RPMI7951 (cell line): ENCODE measurements at regions not wholly inside any gene's neighbourhood (a gene's known extent, or its start where the extent isn't known, plus 50 kb on each side); places are given as distances from the start of the nearest gene placed in this dataset.

Source experiments
- DNase-seq: peaks from one replicate; pipeline ENCODE4 v3.0.0-alpha.2; 2012; ENCODE audit warnings: low read depth

DNA sequence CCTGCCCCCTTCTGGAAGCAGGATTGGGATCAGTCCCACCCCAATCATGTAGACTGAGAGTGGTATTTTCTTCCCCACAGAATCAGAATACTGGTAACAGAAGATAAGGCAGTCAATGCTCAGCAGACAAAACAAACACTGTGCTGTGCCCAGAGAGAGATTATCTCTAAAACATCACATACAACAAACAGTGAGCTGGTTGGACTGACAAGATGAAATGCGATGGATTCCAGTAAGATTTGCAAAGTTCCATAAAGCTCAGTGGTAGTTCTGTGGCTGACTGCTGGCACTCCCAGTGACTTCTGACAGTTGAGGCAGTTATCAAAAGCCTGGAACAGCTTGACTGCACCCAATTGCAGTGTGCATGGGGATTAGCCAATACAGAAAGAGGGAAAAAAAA lies 311.5 kb upstream of the MGAT5 start:
- no peak for DNase-seq

DNA sequence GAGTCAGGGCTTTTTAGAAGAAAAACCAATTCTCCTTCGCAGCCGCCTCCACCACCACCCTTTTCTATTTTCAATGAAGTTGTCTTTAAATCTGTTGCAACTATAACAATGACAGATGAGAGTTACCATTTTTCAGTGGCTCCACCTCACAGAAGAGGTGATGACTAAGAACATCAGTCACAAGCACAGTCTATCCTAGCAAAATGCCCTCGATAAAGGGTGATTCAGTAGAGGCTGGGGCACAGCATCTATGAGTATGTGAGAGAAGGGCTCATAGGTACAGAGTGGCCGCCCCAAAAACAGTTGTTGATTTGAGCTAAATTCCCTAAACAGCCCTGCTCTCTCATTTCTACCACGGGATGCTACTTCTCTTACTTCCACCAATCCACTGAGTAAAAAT lies 310.8 kb upstream of the MGAT5 start:
- DNase-seq = no peak

DNA sequence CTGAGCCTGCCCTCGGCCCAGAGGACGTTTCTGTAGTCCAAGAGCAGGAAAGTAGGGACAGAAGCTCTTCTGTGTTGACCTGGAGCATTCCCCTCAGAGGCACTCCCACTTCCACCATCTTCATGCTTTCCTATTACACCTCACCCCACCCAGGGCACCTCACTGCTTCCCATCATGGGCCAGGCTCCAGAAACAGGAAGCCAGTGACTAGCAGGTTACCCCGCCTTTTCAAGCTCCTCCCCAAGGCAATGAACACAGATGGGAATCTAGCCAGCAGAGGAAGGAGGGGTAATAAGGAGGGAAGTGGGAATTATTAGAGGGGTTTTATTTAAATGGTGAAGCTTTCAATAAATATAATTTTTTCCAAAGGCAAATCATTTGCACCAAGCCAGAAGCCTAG lies 308.8 kb upstream of the MGAT5 start:
- DNase-seq = no peak

DNA sequence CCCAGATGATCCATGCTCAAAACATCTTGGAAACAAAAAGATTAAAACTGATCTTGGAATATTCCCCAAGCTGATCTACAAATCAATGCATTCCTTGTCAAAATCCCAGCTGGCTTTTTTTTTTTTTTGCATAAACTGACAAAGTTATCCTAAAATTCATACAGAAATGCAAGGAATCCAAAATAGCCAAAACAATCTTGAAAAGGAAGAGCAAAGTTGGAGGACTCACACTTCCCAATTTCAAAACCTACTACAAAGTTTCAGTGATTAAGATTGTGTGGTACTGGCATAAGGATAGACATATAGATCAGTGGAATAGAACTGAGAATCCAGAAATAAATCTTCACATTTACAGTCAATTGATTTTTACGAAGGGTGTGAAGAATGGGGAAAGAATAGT lies 306.8 kb upstream of the MGAT5 start:
- DNase-seq = no peak

DNA sequence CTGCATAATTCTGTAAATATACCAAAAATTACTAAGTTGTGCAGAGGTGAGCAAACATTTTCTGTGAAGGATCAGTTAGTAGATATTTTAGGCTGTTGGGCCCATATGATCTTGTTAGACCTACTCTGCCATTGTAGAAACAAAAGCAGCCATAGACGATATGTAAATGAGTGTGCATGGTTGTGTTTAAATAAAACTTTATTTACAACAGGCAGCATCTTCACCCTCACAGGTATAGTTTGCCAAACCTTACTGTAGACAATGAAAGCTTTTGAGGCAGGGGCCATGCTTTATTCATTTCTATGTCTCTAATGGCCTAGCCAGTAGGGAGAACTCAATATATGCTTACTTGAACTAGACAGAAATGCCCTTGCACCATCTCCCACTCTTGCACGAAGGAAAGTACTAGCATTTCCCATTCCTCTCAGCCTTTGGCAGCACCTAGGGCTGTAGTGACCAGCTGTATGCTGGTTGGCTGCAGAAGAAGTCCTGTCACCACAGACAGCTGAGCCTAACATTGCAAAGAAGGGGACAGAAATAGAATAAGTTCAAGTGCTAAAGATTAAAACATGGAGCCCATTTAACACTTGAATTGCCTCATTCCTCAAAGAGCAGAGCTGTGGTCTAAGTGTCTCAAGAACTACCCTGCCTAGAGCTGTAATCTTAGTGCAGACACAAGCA lies 305.1 kb upstream of the MGAT5 start:
- DNase-seq = no peak

DNA sequence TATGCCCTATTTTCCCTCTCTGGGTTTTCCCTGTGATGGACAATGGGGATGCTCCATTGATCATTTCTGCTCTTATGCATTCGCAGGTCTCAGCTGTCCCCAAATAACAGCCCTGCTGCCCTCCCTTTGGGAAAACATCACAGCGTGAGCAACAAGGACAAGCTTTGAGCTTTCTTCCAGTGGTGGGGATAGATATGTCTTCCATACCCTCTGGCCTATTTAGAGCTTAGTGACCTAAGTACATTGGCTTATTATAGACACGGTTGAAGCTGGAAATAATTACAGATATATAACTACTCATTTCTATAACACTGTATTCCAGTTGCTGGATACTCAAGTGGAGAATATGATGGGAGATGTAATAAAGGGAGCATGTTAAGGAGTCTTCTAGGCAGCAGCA lies 304.3 kb upstream of the MGAT5 start:
- DNase-seq = no peak

DNA sequence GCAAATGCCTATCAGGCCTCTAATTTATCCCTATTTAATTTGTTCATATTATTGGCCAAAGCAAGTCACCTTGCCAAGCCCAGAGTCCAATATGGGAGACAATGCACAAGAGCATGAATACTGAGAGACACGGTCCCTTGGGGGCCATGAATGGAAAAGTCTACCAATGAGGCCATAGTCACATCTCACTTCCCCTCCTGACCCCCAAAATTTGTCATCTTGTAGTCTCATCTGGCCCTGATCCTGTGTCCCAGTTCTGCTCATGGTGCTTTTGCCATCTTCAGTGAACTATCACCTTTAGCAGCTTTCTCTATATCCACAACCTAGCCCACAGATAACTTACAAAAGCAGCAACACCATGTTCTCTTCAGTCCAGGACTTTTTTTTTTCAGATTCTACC lies 302.7 kb upstream of the MGAT5 start:
- DNase-seq = no peak

DNA sequence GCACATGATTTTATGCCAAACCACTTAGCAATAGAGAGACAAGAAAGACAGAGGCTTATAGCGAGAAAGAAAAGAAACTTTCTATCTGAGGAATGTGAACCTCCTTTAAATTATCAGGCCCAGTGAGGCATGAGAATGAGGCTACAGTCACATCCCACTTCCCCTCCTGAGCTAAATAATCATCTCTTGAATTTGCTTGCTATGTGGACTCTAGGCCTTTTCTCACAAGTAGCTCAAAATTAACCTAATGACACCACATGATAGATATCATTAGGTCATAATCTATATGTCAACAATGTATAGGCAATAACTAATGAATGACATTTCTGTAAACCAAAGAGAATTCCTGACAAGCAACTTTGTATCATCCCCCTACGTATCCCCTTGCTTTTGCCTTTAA lies 301.5 kb upstream of the MGAT5 start:
- DNase-seq = no peak

DNA sequence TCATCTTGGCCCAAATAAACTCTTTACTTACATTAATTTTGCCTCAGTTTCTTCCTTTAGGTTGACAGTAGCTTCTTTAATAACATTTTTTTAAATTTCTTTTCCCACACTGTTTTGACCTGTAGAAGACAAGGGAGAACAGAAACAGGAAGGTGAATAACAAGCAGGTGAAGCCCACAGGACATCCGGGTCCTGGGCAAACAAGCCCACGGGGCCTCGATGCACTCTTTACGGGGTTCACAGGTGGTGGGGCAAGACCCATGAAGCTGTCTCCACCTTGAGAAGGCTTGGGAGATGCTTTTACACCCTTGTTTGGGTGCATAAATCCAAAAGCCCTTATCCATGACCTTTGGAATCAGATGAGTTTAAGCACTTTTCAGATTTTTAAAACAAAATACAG lies 301.0 kb upstream of the MGAT5 start:
- no peak for DNase-seq

DNA sequence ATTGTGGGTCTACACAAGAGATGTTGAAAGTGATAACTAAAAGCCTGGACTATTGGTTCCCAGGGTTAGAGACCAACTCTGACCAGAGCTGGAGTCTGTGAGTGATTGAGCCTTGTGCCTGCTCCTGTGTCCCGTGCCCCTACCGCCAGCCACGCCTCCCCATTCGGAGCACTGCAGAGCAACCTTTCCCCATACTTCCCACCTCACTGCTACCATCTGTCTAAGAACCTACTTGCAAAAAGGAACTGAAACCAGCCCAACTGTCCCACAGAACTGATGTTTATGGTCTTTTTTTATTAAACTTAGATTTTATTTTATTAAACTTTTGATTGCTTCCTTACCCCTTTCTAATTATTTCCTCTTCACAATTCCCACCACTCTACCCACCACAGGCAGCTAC lies 300.3 kb upstream of the MGAT5 start:
- DNase-seq = no peak

DNA sequence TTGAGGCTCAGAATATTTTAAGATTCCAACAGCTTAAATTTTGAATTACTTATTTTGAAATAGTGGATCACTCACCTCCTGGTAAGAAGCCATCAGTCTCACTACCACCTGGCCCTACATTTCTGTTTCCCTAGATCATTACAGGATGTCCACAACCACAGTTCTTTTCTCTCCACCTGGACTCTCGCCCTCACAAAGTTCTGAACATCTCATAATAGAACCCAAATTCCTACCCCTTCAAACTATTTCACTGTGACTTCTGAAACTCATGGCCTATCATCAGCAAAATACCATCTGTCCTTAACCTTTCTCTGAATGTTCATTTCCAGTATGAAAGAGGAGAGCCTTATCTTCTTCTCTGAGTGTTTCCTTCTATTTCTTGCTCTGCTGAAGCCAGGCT lies 299.2 kb upstream of the MGAT5 start:
- DNase-seq = no peak

DNA sequence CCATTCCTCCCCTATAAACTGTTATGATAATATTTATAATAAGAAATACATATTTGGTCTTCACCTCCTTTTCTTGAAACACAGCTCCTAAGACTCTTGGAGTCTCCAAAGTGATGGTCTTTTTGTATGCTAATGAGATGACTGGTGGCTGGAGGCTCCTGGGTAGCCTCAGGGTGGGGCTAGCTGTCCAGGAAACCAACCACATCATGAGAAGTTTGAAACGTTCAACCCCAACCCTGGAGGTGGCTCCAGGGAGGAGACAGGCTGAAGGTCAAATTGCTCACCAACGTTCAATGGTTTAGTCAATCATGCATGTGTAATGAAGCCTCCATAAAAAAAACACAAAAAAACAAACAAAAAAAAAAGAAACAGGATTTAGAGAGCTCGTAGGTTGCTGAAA lies 298.7 kb upstream of the MGAT5 start:
- no peak for DNase-seq

DNA sequence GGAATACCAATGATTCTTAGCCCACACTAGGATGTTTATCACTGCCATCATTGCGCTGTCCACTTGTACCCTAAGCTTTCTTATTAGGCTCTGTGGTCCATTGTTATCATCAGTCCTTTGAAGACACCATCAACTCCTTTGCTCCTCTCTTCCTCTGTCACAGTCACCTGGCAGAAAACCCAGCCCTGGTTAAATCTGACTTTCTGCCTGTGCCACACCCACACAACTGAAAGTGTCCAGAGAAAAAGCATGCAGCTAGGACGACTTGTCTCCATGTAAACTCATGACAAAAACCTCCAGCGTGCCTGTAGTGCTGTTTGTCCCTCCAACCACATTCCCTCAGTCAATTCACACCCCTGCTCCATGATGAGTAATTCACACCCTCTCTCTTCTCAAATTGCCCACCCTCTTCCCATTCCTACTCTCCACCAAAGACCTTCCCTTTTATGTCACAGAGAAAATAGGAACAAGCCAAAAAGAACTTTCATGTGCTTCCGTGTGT lies 297.4 kb upstream of the MGAT5 start:
- DNase-seq = no peak

DNA sequence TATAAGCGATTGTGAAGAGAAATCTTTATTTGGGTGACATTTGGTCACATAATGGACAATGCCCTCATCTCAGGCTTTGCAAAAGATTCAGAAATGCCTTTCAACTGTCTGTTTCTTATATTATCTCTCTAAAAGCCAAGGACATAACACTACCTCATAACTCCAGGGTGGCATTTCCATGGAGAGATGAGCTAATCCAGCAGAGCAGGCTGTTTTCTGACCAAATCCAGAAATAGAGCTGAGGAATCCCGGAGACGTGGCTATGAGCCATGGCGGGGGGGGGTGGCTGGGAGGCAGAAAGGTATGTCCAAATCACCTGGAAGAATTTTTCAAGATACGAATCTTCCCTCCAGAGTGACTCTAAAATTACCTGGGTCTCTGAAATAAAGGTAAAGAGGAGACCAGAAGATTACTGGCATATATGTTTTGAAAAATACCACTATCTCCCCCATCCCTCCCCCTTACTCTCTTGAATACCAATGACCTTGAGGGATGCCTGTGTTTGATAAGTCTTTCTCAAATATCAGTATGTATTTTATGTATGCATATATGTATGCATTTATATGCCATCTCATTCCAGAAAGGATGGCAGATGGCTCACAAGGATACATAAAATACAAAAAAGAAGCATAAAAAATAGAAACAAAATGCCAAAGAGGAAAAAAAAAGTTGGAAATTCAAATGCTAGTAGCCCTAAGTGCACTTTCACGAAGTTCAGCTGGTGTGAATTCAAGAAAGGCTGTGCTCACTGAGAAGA lies 296.0 kb upstream of the MGAT5 start:
- DNase-seq = no peak

DNA sequence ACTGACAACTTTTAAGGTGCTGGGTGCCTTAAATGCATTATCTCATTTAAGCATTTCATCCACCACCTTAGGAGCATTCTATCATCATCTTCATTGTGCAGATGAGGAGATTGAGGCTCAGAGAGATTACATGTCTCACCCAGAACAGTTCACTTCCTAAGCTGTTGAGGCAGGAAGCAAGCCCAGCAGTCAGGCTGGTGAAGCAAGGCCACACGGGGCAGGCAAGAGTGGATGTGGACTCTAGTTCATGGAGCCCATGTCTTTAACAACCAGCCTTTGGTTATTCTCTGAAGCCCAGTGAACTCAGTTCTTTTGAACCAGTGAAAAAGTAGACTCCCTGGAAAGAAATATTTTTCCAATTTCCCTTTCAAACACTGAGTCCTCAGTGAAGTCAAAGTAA lies 294.8 kb upstream of the MGAT5 start:
- DNase-seq = no peak

DNA sequence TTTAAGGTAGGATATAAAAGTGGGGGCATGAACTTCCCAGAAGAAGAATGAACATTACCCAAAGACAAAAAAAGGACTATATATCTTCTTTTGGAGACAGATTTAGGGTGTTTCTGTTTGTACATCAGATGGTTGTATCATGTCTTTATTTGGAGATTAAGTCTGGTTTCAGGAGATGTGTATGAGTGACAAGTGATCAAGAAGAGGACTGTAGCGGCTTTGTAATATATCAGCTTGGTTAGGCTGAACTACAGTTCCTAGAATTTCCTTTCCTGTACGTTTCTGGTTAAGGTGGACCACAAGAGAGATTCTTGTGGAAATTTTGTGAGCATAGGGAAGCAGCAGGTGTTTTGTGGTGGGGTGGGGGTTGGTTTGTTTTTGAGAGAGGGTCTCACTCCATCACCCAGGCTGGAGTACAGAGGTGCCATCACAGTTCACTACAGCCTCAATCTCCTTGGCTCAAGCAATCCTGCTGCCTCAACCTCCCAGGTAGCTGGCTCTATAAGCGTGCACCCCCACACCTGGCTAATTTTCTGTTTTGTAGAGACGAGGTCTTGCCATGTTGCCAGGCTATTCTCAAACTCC lies 287.1 kb upstream of the MGAT5 start:
- DNase-seq = no peak

DNA sequence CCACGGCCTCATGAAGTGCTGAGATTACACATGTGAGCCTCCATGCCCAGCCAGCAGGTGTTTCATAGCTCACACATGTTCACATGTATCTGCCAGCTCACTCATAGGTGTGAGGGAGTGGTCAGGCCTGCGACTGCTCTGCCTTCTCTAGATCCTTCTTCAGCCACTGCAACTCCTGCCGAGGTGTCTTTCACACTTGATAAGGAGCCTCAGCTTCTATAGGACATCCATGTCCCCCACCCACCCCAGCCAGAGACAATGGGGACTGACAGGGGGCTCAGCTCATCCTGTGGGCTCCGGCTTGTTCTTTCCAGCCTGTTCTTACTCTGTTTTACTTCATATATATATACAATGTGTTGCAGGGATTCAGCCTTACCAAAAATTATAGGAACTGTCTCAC lies 286.5 kb upstream of the MGAT5 start:
- DNase-seq = no peak

DNA sequence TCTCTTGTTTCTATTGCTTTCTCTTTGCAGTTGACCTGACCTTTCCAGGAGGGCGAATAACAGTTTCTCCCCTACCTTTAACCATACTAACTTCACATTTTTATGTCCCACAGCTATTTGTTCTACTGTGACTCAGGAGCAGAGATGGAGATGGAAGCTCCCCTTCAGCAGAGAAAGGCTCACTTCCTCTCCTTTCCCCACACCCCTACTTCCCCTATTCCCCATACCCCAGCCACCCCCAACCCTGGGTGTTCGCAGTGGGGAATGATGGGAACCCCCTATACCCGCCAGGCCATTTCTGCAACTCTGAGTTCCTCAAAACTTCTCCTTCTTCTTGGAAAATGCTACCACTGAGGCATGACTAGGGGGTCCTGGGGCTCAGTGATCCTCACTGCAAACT lies 285.4 kb upstream of the MGAT5 start:
- DNase-seq = no peak

DNA sequence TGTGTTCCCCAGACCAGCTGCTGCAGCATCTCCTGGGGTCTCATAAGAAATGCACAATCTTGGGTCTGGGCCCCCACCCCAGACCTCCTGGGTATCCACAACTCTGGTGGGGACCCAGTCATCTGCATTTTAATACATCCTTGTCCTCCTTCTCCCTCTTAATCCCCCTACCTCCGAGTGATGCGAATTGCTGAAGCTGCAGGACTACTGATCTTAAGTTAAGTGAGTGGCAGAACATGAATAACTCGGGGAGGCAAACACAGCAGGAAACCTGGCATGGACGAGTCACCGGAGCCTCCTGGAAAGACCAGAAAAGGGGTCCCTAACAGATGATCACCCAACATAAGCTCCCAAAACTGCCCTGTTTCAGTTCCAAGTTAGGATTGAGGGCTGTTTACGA lies 283.2 kb upstream of the MGAT5 start:
- DNase-seq = no peak

DNA sequence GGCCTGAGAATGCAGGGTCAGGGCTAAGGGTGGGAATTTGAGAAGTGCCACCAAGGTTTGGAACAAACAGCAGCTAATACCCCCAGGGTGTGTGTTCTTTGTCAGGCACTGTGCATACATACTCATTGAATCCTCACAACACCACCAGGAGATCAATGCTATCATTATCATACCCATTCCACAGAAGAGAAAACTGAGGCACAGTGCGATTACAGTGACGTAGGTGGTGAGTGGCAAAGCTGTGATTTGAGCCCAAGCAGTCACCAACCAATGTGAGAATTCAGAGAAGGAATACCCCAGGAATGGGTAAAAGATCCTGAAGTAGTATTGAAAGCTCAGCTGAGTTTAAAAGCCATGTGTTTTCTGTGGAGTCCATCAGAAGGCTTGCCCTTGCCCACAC lies 281.6 kb upstream of the MGAT5 start:
- no peak for DNase-seq

DNA sequence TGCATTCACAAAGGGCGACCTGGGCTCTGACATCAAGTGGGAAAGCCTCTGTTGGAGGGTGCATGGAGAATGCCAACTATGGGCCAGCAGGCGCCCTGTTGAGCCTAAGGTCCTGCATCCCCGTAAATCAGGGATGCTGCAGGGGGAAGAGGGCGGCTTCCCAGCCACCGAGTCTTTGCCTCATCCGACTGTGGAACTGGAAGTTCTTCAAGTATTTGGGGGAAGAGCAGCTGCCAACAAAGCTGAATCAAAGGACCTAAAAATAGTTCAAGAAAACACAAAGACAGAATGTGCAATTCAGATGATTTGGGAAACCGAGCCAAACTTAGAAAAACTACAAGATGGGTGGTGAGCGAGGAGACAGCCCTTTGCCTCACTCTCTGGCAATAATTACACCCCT lies 281.1 kb upstream of the MGAT5 start:
- DNase-seq = peak; percentile 30

DNA sequence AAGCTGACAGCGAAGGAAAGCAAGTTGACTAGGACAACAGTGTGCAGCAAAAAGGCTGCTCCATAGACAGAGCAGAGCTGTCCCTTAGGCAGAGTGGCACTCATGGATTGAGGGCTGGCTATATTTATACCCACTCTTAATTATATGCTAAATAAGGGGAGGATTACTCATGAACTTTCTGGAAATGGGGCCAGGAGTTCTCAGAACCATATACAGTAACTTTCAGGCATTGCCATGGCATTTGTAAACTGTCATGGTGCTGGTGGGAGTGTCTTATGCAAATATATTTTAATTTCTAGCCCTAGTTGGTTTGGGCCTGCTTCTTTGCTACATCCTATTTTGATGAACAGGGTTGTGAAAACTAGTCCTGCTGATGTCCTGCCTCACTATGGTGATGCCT lies 279.5 kb upstream of the MGAT5 start:
- DNase-seq = no peak

DNA sequence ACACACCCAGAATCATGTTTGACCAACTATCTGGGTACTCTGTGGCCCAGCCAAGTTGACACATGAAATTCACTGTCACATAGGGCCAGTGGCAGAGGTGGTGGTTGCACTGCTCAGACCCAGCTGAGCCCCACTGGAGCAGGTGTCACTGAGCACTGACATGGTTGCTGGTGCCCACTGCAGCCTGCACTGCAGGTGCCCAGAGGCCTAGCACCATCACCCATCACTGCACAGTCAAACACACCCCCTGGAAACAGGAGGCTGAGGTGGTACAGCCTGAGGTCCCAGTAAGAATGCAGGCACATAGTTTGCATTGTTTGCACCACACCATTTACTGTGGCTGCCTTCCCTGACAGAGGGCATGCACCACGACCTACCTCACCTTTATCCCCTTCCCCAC lies 278.7 kb upstream of the MGAT5 start:
- no peak for DNase-seq
